ENCODE measurements at regions not wholly inside any gene's neighbourhood (a gene's known extent, or its start where the extent isn't known, plus 50 kb on each side); places are given as distances from the start of the nearest gene placed in this dataset.

DNA sequence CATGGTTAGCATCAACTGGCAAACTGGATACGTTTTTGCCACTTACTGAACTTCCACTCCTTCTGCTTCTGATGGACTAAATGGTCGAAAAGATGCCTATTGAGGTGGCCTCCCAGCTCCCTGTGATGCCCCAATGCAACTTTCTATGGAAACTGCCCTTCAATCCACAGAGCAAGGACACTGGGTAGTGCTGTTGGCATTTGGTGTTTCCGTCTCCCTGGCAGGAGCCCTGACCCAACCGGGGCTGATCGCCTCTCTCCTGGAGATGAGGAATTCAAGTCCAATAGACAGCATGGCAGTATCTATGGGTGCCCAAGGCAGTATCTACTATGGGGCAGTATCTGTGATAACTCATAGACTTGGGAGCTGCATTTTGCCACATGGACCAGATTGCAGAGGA, 116.3 kb upstream of the IRX3 start:
- FAIRE-seq = no peak

DNA sequence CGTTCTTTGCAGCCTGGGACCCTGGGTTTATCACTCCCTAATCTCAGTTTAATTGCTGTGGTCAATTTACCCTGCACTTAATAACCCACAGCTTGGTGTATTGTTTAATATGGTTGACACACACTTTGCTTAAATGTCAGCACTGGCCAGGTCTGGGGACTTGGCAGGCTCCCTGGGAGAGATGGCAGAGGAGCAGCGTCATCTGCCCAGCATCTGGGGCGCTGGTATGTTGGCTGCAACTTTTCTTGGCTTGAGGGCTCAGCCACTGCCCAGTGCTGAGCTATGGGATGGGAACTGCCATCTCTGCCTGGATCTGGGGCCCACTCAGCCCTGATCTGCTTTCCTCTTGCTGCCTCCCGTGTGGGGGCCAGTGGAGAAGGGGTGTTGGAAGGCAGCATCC, 115.7 kb upstream of the IRX3 start:
- FAIRE-seq = no peak

DNA sequence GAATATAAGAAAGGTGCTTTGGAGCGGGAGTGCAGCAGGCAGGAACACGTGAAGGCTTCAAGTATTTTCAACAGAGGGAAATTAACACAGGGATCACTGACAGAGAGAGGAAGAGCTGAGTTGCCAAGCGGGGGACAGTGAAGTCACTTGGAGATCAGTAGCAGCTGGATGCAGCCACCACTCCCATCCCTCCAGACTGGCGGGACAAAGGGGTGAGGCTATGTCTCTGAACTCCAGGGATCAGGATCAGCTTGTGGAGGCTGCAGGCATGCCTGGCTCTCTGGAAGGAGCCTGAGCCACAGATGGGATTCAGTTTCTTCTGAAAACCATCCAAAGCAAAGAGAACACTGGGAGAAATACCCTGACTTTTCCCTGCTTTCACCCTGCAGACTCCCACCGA, 113.7 kb upstream of the IRX3 start:
- no peak for FAIRE-seq

DNA sequence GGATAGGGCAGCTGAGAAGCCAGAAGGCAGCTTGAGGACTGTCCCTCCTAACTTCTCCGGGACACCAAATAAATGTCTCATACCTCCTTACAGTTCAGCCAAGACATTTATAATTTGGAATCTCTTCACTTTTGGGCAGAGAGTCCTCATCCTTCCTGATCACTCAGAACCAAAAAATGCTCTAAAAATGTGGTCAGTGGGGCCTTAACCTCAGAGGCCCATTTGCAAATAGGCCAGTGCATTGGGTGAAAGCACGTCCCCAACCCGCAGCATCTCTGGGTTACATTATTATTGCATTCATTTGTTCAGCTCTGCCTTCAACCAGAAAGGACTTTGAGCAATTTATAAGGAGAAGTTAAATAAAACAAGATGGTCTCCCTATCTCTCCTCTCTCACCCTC, 112.4 kb upstream of the IRX3 start:
- FAIRE-seq = no peak

DNA sequence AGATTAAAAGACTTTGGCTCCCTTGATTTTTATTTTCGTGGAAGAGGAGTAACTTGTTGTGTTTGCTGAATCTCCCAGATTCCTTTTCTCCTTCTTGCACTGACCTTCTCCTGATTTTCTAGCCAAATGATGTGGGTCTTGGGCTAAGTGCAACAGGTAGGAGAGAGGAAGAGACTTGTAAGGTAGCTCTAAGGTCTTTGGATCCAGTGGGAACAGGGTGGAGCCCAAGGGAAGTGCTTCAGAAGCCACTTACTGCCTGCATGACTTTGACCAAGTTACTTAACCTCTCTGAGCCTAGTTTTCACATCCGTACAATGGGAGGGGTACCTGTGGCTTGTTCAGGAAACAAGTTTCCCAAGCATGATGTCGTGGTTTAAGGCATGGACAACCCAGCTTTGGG, 111.3 kb upstream of the IRX3 start:
- no peak for FAIRE-seq

DNA sequence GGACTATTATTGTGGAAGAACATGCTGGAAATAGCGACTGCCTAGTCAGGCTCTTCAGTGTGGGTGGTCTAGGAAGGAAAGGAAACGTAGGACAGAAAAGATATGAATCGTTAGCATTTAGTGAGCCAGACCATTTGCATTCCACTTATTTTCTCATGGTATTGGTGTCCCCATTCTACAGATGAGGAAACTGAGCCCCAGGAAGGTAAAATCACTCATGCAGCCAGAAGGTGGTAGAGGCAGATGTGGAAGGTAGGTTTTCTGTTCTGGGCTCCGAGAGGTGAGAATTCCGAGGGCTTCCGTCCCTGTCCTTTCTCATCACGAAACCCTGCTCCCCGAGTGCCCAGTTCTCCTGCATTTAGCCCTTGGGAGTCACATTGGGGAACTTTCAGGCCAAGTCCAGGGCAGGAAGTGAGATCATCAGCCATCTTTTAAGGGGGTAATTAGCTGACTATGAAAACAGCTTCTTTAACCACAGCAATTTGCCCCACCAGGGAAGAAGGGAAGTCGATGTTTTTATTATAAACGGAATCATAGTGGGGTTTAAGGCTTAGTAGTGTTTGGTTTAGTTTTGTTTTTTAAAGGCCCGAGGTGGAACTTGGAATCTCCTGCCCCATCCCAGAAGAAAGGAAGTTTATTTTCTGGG, 110.7 kb upstream of the IRX3 start:
- FAIRE-seq = no peak

DNA sequence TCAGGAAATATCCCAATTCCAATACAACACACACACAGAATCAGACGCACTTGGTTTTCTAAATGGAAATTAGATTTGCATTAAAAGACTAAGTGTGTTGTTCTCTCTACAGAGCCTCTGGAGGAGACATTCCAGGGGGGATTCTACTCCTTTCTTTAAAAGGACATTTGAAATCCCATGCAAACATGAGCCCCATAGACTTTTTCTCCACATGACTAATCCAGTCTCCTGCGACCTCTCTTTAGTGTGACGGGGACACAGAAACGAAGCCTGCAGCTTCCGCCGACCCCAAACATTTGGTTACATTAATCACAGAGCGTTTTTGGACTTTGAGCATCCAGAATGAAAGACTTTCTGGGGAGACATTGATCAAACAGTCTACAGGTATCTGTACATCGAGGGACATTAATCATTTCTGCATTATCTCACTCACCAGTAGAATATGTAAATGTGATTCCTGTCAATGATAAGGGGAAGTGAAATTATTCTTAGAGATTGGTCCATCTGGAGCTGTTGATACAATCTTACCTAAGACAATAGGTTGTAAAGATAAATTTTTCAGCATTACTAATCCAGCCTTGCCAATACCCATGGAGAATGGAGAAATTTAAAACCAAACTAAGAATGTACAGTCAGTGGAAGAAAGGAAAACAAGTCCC, 103.4 kb upstream of the IRX3 start:
- FAIRE-seq = no peak

DNA sequence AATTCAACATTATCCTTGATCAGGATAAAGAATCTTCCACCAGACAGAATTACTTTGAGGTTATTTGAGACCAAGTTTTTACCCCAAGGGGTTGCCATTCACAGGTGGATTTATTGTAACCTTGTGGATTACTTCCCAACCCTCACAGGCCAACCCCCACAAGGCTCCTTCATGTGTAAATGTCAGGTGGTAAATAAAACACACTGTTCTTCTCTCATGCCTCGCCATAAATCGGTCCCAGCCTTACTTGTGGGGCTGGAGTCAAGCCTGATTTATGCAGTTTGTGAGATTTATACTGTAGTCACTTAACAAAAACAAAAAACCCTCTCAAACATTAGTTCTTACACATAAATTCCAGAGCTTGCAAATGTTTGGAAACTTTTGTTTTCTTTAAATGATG, 98.6 kb upstream of the IRX3 start:
- no peak for FAIRE-seq

DNA sequence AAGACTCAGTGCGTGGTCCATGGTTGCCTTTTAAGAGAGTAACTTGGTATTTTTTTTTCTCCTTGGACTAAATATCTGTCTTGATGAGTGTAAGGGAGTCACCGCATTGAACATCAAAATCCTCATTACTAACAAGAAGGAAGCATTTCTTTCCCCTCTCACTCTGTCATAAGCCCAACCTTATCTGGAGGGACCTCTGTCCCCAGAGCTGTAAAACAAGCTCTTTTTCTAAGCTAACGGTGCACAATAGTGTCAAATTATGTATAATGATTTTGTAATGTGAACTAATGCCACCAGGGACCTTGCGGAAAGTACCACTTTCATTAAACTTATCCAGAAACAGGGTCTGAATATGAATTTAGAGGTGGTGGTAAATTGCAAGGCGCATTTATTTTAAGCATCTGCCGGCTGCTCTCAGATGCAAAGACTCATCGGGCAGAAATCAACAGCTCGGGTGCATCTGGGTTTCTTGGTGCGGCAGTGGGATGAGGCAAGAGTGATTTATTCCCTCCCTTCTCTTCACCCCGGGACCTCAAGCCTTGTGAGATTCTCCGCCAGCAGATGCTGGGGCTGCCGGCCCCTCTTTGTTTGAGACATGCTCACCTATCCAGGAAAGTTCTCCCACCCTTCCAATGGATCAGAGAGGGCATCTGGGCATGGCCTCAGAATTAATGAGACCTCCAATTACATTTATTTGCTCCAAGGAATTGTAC, 95.2 kb upstream of the IRX3 start:
- FAIRE-seq = no peak

DNA sequence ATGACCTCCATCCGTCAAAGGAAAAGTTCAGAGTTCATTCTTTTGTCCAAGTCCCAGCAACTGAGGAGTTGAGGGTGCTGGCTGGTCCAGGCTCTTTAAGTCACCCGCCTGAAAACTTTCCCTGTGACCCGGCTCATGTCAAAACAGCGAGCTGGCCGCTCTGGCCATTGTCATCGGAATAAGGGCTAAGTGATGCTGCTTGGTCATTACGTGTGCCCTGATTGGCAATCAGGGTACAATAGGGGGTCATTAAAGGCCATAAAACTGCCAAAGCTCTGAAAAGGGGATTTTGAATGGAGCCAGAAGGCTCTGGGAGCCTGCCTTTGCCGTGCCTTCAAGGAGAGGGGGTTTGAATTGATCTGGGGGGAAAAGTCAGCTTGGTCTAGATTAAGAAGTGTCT, 88.5 kb upstream of the IRX3 start:
- FAIRE-seq = no peak

DNA sequence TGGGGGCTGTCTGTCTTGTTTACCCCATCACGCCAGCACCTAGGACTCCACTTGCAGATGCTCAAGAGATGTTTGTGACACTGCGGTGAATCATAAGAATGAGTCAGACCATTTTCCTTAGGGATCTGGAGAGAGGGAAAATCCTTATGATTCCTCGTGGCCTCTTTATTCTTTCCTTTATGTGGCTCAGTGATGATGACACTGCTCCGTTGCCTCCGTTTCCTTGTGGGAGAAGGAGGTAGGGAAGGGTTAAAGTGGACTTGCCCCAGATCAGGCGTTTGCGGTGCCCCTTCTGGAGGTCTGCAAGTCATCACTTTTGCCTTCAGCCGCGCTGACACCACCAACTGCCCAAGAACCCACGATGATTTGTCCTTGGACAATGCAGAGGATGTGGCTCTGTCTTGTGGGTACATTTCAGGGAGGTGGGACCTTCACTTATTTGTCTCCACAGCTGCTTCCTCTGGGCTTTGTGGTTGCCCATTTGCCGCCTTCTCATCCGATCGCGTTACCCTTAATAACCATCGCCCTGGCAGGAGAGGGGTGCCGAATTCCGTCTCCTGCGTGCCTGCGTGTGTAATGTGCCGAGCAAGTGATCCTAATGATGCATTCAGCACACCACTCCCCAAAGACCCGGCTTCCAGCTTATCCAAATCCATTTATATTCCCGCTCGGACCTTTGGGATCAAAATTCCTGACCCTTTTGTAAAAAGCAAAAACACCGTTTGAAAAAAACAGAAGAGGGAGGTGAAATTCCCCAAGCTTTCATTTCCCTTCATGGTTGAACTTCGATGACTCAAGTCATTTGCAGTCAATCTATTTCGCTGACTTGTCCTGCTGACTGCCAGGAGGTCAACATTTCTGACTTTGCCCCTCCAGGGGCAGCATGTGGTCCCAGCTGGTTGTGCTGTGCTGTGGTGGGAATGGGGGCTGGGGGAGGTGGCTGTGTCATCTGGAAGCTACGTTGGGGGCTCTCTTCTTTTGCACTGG, 87.2 kb upstream of the IRX3 start:
- no peak for FAIRE-seq

DNA sequence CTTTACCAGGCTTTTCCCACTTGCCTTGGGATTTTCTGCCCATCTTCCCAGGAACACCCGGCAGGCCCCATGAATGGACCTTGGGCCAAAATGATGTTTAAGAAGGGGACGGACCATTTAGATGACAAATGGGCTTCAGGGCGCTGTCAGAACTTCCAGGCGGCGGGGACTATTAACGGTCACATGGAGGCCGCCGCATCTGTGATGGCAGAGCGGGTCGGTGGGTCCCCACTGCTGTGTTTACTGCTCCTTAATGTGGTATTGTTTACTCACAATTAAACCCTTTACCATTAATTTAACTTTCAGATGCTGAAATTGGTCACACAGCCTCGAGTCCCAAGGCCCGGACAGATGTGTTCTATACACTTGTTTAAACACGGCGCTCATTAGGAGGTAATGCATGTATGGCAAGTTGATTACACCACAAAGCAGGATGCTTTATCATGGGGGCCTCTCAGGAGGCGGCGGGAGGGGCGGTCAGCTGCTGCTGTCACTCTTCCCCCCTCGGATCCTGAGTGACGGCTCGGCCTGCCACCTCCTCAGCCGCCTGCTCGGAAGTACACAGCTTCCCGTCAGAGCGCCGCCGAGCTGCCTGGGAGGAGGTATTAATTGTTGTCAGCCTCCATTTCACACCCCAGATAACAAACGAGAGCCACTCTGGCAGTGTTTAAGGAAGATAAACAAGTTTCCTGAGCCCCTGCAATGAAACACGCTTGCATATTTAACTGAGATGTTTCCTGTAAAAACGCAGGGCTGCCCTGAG, 83.9 kb upstream of the IRX3 start:
- no peak for FAIRE-seq

DNA sequence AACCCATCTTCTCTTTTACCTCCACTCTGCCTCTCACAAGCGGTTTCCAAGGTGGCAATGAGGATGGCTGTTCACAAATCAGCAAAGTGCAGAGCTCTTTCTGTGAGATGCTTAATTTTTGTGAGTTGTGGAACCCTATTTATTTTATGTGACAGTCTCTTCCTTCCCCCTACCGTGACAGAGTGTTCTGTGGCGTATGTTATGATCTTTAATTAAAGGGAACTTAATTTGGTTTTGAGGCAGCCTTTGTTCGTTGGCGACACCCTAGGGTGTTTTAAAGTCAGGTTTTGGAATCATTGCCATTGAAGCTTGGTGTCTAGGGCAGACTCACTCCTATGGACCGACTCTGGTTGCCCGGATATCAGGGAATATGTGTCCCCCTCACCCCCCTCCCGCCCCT, 83.3 kb upstream of the IRX3 start:
- no peak for FAIRE-seq

DNA sequence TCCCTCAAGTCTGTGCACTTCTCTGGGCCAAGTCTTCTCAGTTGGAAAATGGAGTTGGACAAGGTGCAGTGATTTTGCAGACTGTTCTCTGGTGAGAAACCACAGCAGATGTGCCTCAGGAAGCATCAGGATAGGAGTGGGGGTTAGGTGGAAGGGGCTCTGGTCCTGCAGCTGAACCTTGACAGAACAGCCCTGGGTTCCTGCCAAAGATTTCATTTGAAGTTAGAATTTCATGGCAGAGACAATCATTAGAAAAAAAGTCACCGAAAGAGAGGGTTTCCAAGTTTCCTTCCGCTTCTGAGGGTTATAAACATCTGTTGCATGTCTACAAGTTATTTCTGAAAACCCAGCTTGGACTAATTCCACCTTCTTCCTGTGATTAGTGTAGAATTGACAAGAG, 80.4 kb upstream of the IRX3 start:
- FAIRE-seq = no peak

DNA sequence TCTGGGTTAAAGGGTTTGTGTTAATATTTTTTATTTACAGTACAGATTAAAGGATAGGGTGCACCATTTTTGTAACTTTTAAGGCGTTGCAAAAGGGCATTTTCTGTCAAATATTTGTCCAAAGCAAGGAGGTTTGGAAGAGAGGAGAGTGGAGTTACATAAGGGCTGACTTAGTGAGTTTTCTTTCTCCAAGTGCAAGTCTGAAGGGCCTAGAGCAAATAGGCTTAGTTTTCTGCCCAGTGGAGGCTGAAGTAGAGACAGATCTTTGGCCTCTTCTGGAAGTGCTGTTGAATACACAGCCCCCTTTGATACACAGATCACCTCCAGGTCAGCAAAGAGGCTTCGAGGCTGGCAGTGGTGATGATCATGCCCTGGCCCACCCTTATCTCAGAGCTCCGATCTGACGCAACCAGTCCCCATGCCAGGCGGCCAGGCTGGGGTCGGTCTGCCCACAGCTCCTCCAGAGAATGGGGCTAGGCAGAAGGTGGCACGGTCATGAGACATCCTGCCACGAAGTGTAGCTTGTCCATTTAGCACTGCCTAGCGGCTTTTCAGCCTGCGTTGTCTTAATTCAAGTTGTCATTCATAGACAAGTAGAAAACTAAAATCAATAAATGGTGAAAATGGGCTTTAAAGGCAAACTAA, 79.5 kb upstream of the IRX3 start:
- no peak for FAIRE-seq

DNA sequence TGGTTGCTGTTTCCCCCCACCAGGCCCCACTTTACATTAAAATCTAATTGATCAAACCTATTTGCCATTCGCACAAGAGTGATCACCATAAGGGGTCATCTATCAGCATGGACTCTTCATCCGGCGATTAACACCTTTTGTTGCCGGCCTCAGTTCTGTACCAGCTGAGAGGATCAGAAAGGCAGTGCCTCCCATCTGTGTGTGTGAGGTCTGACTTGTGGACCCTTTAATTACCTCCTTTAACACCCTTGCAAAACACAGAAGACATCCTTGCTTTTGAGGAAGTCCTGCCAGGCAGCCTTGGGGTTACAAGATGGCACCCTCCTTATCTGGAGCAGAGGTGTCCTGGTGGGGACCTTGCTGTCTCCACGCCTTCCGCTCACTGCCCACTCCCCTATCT, 77.2 kb upstream of the IRX3 start:
- FAIRE-seq = no peak

DNA sequence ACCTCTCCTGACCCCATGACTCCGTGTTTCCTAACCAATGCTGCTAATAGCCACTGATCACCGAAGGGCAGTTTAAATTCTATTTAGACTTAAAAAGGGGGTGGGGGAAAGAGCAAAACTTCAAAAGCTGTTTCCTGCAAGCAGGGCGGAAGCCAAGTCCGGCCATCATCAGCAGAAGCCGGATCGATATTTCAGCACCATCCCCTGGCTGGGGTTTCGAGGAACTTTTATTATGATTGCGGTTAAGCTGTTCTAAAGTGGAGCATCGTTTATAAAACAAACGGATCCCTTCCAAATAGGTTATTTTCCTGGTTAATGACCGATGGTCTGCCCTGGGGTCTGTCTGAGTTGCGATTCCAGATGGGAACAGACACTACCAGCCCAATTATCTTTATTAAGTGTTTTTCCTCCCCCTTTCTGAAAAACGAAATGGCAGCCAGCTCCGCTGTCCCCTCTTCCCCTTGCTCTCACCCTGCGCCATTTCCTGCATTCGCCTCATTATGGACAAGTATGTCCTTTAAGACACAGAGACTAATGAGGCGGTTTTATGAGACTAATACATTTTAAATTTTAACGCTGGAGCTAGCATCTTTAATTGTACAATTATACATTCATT, 76.1 kb upstream of the IRX3 start:
- no peak for FAIRE-seq

DNA sequence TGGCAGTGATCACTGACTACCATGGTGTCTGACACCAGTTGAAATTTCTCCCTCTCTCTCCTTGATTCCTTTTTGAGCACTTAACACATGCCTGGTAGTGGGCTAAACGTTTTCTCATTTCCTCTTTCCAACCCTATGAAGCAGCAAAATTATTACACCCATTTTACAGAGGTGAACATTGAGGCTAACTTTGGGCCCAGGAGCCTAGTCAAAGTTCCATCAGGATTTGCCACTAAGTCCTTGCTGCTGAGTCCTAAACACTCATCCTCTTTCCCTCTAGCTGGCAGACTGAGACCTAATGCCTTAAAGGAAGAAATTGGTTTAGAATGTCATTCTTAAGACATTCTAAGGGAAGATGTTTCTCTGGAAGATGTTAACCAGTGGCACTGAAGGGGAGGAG, 74.7 kb upstream of the IRX3 start:
- FAIRE-seq = no peak

DNA sequence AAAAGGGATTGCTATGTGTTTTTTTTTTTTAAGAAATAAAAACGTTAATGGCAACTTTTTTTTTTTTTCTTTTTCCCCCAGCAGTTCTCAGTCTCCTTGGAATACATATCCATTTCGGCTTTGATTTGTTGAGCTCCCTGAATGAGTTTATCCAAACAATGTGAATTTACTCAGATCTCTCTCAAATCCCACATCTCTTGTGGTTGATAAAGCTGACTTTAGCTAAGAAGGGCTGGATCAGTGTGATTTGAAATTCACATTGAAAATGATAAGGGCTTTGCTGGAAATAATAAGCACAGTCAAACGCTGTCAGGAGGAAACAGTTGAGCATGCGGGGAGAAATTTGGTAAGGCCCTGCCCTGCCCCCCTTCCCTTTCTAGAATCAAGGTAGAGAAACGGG, 74.1 kb upstream of the IRX3 start:
- no peak for FAIRE-seq

DNA sequence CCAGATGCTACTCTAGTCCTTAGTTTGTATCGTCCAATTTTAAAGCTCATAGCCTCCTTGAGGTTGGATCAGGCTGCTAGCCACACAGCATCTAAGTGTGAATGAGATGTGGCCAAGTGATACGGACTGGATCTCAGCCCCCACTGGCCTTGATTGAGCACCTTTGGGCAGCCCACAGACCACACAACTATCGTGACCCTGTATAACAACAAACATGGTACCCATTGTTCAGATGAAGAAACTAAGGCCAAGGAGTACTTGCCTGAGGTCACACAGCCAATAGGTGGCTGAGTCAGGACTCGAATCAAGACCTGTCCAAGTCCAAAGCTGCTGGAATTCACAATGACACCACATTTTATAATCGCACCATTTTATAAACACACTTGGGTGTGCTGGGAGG, 73.0 kb upstream of the IRX3 start:
- FAIRE-seq = no peak

DNA sequence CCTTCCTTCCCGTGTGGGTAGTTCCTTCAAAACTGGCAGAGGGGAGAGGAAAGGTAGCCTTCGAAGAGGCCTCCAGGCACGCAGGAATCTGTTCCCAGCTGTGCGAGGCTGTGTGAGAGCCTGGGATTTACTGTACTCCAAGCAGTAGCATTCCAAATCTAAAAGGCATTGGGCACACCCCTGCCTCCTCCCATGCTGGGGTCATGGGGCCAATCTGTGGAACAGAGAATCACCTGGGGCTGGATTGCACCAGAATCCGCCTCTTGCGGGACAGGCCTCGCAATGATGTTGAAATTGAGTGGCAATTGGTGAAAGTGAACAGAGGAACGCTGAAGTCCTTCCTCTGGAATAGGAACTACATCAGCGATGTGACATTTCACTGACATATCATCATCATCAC, 72.5 kb upstream of the IRX3 start:
- FAIRE-seq = no peak
